OCI-LY1 (cell line): ENCODE measurements at regions not wholly inside any gene's neighbourhood (a gene's known extent, or its start where the extent isn't known, plus 50 kb on each side); places are given as distances from the start of the nearest gene placed in this dataset.

Experiments used
- CTCF ChIP-seq: fragments of 200-600 bp; sonication (generic), shearing (Covaris generic); IDR thresholded peaks from 2 replicates; pipeline ENCODE4 v1.5.1; 2017; ENCODE audit warnings: mild to moderate bottlenecking, antibody characterized with exemption, low read length, moderate library complexity, mixed read lengths
- EZH2 ChIP-seq: fragments of 200-600 bp; sonication (generic), shearing (Covaris generic); IDR thresholded peaks from 2 replicates; pipeline ENCODE4 v1.8.0; 2017; ENCODE audit warnings: borderline replicate concordance, mixed run types, mild to moderate bottlenecking, antibody characterized with exemption, low read length, moderate library complexity, mixed read lengths

- TF ChIP-seq CTCF = no peak
- no peak for TF ChIP-seq EZH2
Measured at GRCh38 chr17:79186406-79186805, 111.8 kb downstream of the ENGASE start.
